ENCODE measurements at regions not wholly inside any gene's neighbourhood (a gene's known extent, or its start where the extent isn't known, plus 50 kb on each side); places are given as distances from the start of the nearest gene placed in this dataset.
"Not testable (repeated sequence)": the region's sequence is repeated elsewhere in the genome, so short reads cannot be mapped to it uniquely, and the experiment has no call there.

GRCh38 chr5:36552651-36553393, 53.6 kb upstream of the SLC1A3 start:
- H3K9ac ChIP-seq (ENCODE audit: low read length), result no peak overlapping the region
- no peaks in the 10 kb centered on the region for H4K20me1 ChIP-seq (ENCODE audit: insufficient read depth)
- H3K27me3 ChIP-seq (ENCODE audit: insufficient read depth, low read length), result no peaks in the 10 kb centered on the region
- no peaks in the 10 kb centered on the region for H3K36me3 ChIP-seq (ENCODE audit: control insufficient read depth in 1 of 2, insufficient read depth in 2 of 2, low read length in 2 of 2)
- intact Hi-C loops (cut with micrococcal nuclease), result loop anchor here (10.0 kb wide), 1 partner anchor 252 kb away; no protein-coding TSS in a partner anchor
- peaks cover 0 to 8% of the 10 kb centered on the region in 2 experiments; a peak in 1 of 4 replicates for H3K4me1 ChIP-seq (ENCODE audit: control insufficient read depth in 1 of 2, insufficient read depth in 2 of 2, low read length in 2 of 2)
- no peaks in the 10 kb centered on the region for H3K9me3 ChIP-seq (ENCODE audit: control insufficient read depth in 1 of 2, insufficient read depth in 1 of 2, low read depth in 1 of 2, low read length in 2 of 2)
- no peaks in the 10 kb centered on the region for H3K79me2 ChIP-seq (ENCODE audit: insufficient read depth, low read length)
- H3K4me3 ChIP-seq (replicated peaks in 1 of 2; ENCODE audit: low read depth in 1 of 2, low read length in 2 of 2), result no peak overlapping the region
- ChIA-PET CTCF (no interaction called here), RAD21 (ENCODE audit: low non-redundant PET in 1 of 2, low total read pairs in 2 of 2, uncharacterized antibody in 2 of 2, unreplicated experiment in 2 of 2) (no interaction called here), POLR2A (no interaction called here)
- no TSS peak for BruUV-seq (replicated peaks)
- TF ChIP-seq FOSL1 (IDR thresholded peaks at IDR 0.05; ENCODE audit: low read depth) (no peak), RAD21 (IDR thresholded peaks at IDR 0.05; ENCODE audit: low read depth) (no peak)
- no peak for DNase-seq (ENCODE audit: low read depth, low spot score)
- no peak overlapping the region for H3K27ac ChIP-seq (ENCODE audit: low read depth, low read length)
- ATAC-seq, result peak; percentile 44; the same call in 1 of the 2 replicates
- peak overlapping the region; percentile 11; the same call in 1 of the 2 replicates for H3K4me2 ChIP-seq (ENCODE audit: low read length)
- no peaks in the 10 kb centered on the region for H3K9me2 ChIP-seq (ENCODE audit: insufficient read depth)
- H2AFZ ChIP-seq (ENCODE audit: low read depth, low read length, poor library complexity, severe bottlenecking), result no peak overlapping the region

GRCh38 chr5:36555035-36555434, 51.4 kb upstream of the SLC1A3 start:
- RAD21 ChIA-PET (ENCODE audit: low non-redundant PET in 1 of 2, low total read pairs in 2 of 2, uncharacterized antibody in 2 of 2, unreplicated experiment in 2 of 2); POLR2A ChIA-PET; BruUV-seq (replicated peaks); H3K27me3 ChIP-seq (ENCODE audit: insufficient read depth, low read length); H3K9me2 ChIP-seq (ENCODE audit: insufficient read depth); H3K27ac ChIP-seq (ENCODE audit: low read depth, low read length); H2AFZ ChIP-seq (ENCODE audit: low read depth, low read length, poor library complexity, severe bottlenecking); H3K9ac ChIP-seq (ENCODE audit: low read length); H3K79me2 ChIP-seq (ENCODE audit: insufficient read depth, low read length); H3K9me3 ChIP-seq (ENCODE audit: control insufficient read depth in 1 of 2, insufficient read depth in 1 of 2, low read depth in 1 of 2, low read length in 2 of 2); H3K4me3 ChIP-seq (replicated peaks in 1 of 2; ENCODE audit: low read depth in 1 of 2, low read length in 2 of 2); H4K20me1 ChIP-seq (ENCODE audit: insufficient read depth); H3K4me2 ChIP-seq (ENCODE audit: low read length); H3K36me3 ChIP-seq (ENCODE audit: control insufficient read depth in 1 of 2, insufficient read depth in 2 of 2, low read length in 2 of 2); DNase-seq (ENCODE audit: low read depth, low spot score); ATAC-seq; H3K4me1 ChIP-seq (ENCODE audit: control insufficient read depth in 1 of 2, insufficient read depth in 2 of 2, low read length in 2 of 2): not testable (repeated sequence)
- CTCF ChIA-PET, result interaction anchor here (0.6 kb wide), 1 partner anchor 318 kb away, joined by 3 read pairs; no protein-coding TSS in a partner anchor
- intact Hi-C loops (cut with micrococcal nuclease), result loop anchor here (10.0 kb wide), 1 partner anchor 250 kb away; no protein-coding TSS in a partner anchor

Measured in HCT116 (cell line).